NCI-H2227 (cell line): ENCODE measurements at regions not wholly inside any gene's neighbourhood (a gene's known extent, or its start where the extent isn't known, plus 50 kb on each side); places are given as distances from the start of the nearest gene placed in this dataset.
A peak's percentile ranks its signal among the peaks of the same experiment; 100 is the strongest.

ENCODE experiments used
- DNase-seq: peaks from one replicate; lab custom pipeline; 2025; ENCODE audit not compliant: unreplicated experiment; lab: John Stamatoyannopoulos, UW

DNA sequence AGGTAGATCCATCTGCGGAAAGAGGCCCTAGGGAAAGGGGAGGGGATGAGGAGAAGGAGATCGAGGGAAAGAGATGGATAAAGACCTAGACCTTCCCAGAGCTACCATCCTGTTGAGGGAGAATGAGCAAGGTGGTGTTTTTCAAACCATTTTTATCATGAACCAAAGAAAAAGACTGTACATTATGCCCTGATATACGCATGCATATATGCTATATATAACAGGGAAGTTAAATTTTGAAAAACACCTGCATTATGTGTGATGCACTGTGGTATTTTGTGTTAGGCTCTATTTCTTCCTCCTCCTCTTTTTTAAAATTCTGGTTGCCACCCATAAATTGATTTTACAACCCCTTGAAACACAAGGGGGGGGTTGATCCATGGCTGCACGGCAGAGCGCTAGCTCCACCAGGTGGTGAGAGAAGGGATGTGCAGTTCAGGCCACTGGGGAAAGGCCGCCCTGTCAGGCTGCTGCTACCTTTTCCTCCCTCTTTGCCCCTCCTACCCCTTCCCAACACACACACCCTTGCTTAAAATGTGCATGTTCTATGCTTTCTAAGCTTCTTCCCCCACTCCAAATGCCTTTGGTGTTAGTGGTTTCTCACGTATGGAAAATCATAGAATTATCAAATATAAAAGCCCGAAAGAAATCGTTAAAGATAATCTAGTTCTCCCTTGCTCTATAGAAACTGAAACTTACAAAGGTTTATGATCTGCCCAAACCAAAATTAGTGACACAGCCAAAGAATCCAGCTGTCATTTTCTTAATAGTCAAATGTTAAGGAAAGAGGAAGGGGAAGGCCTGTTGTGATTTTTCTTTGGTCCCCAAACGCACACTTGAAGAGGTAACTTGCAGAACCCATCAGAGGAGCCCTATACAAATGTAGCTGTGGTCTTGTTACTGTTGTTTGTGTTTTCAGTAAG is 262.0 kb upstream of the UMPS start:
- peak; percentile 72 for DNase-seq

DNA sequence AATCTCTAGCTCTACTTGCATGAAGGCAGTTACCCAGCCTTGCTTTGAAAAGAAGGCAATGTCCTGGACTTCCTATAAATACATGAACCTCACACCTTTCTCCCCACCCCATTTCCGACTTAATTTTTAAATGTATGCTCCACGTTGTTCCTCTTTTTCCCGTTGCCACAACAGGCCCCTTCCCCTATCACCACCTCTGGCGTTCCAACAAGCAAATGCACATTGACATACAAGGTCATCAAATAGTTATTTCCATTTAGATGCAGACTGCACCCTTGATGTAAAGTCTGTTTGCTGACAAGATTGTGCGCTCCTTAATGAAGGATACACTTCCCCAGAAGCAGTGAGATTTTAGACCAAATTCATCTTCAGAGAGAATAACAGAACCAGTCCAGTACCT is 260.7 kb upstream of the UMPS start:
- no peak for DNase-seq

DNA sequence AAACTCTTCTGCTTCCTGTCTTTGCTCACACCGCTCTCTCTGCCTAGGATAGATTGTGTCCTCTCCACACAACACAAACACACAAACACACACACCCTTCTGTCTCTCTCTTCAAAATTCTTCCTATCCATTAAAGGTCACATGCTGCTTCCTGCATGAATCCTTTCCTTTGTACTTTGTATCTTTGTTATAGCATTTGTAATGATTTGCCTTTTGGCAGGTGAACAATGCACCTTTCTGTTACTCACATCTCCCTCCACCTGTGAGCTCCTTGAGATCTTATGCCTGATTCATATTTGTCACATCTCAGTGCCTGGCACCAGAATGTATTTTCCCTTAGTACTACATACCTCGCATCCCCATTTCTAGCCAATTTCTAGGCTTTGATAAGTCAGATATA is 251.4 kb upstream of the UMPS start:
- no peak for DNase-seq

DNA sequence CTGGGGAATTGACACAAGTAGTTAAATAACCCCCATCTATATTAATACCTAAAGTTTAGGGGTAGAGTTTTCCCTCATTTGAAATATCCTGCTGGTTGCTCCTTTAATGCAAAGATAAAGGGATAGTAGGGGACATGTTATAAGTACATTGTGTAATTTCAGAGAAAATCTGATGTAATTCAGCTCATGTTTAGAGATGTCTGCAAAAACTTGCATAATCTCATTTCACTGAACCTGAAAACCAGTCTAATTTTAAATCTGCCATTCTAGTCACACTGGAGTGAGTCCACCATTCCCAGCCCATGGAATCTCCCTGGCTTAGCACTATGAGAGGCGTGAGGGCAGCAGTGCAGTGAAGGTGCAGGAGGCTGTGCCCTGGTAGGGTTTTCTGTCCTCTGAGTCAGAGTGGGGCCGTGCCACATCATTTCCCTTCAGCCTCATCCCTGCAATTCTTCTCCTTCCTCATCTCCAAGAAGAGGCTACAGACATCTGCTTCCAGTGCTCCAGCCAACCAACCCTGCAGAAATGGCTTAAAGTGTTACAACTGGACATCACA is 246.3 kb upstream of the UMPS start:
- DNase-seq: no peak

DNA sequence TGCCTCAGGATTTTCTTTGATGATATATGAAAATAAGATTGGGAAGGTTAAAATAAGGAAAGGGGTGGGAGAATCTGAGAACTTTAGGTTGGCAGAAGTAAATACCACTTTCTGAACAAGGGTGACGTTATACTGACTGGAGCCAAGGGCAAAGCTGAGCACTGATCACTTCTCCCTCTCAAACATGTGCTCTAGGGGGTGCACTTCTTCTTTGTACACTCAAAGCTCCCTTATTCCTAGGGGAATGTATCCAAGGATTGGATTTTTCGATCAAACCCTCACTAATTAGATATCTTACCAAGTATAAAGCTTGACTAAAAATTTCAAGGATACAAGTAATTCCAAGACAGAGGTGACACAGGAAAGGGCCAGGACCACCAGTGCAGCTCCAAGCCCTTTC is 243.9 kb upstream of the UMPS start:
- no peak for DNase-seq

DNA sequence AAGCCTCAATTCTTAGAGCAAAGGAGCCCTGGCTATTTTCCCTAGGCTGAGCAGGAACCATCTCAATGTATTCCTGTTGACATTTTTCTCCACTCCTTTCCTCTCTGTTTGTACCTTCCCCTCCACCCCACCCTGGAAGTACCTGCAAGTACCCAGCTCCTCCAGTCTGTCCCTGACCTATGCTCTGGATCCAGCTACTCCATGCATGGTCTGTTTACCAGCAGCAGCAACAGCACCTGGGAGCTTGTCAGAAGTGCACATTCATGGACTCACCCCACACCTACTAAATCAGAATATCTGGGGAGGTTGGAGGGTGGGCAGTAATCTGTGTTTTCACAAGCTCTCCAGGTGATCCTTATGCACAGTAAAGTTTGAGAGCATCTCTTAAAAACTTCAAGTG is 240.7 kb upstream of the UMPS start:
- no peak for DNase-seq

DNA sequence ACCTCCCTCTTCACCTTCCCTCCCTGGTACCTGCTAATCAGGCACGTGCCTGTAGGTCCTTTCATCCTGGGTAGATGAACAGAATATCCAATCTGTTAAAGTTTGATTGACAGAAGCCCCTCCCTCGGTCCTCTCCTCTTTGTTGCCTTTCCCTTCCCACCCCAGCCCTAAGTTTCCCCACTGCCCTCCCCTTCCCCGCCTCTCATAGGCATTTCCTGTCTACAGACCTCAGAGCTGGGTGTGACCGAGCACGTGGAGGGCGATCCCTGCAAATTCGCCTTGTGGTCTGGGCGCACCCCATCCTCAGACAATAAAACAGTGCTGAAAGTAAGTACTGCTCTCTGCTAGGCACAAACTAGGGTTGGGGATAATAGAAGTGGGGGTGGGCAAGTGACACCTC is 239.2 kb upstream of the UMPS start:
- no peak for DNase-seq

DNA sequence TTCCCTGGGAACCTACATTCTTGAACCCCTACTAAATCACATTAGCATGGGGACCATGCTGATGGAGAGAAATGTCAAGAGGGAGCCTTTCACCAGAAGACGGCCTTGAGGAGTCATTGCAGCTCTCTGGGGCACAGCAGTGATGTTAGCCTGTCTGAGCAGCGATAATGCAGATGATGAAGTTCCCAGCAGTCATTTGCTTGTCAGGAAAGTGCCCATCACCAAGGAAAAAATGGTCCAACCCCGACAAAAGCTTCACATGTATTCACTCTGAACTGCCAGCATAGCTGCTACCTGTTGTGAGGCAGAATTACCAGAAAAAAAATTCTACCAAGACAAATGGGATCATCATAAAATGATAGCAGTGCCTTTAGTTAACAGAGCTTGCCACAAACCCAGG is 238.4 kb upstream of the UMPS start:
- DNase-seq: no peak

DNA sequence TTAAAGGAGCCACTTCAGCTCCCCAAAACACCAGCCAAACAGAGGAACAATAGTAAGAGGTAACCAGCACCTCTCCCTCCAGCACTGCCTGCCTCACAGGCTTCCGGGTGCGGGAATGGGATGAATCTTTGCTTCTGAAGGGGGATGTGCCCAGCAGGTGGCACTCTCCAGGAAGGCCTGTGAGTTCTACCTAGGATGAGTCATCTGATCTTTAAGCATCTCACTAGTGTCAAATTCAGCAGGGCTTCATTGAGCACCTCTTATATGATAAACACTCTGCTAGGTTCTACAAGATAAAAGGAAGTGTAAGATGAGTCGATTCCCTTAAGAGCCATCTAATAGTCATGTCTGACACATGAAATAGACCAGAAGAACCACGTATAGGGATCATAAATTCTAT is 237.4 kb upstream of the UMPS start:
- DNase-seq: peak; percentile 1

DNA sequence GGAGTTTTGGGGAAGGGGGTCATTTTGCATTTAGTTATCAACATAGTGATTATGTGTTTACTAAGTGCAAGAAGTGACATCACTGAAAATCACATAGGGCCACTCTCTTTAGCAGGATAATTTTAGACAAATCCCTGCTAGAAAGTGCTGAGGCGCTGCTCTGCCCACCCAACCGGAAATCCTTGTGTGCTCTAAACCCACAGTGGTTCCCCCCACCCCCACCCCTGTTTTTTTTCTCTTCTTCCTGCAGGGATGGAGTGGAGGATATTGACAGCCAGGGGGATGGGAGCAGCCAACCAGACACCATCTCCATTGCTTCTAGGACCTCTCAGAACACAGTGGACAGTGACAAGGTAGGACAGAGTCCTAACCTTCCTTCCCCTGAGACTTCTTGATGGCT is 234.2 kb upstream of the UMPS start:
- DNase-seq: no peak

DNA sequence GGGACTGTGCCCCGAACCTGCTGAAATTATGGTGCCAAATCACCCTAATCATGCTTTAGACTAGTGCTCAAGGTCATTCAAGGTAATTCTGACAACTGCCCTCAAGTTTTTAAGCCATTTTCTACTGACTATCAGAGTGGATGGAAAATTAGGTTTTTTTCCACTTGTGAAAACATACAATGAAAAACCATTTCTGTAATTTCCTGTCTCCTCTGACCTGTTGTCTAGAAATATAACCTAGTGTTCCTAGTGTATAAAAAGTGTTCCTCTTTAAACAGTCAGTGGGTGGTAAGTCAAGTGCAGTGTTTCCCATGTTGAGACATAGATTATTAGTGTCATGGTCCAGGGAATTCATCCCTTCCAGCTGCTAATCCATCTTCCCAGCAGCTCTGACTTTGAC is 232.8 kb upstream of the UMPS start:
- no peak for DNase-seq

DNA sequence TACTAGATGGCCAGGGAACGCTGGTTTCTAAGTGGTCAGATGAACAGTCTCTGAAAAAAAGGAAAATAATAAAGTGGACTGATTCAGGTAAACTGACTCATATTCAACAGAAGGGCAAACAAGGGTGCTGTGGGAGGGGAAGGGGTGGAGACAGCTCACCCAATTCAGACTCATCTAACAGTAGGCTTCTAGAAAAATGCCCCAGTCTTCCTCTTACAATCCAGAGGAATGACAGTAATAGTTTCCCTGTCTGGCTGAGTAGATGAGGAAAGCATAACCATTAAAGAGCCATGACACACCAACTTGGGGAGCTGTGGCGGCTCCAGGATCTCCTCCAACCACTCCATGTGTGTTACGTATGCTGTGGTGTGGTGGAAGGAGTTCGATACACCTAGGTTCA is 231.4 kb upstream of the UMPS start:
- DNase-seq: no peak

DNA sequence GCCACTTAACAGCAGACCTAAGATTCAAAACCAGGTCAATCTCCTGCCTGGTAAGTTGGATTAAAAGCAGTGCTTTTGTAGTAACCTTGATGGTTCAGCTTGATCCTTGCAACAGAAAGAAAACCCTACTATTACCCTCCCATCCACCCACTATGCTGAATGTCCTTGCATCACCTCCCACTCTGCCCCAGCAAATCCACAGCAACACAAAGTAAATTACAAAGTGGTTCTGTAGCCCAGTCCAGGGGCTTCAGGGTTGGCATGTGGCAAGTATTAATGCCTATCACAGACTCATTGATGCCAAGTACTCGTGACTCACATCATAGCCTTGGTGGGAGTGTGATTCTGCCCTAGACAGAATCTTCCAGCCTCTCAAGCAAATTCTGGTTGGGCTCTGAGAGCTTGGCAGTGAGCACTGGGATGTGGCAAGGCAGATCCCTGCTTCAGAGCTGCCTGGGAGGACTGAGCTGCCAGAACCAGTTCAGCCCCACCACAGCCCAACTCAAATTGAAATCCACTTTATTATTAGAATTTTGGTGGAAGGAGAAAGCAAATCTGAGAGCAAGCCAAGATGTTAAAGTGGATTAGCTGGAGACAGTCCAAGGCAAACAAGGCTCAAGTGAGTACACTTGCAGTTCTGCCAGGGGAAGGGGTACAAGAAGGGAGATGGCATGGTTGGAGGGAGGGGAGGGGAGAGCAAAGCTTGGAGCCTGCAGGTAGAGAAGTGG is 225.8 kb upstream of the UMPS start:
- DNase-seq: no peak

DNA sequence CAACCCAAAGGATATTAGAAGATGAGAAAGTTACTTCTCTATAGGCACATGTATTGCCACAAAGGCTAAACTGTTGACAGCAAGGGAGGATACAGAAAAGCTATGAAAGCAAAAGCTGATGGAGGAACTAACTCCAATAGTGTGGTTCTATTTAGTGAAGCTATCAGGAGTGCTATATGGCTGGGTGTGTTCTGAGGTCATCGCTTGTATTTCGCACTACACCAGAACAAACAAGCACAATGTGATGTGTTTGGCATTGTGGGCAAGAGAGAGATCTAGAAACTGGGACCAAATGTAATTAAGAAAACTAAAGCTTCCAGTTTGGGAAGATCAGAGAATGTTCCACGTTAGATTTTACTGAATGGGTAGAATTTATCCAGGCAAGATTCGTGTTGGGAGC is 220.4 kb upstream of the UMPS start:
- no peak for DNase-seq

DNA sequence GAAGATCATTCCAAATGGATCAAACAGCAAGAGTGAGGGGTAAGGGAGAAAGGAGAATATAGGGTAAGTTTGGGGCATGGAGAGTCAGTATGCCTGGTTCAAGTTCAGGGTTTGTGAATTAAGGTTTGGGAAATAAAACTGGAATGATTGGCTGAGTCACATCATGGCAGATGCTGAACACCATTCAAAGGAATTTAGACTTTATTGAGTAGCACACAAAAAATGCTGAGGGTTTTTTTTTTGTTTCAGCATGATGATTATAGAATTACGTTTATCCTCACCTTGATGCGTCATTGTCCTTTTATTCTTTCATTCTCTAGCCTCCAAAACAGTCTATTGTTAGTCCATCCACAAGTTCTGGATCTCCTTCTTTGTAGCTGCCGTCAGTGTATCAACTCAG is 220.0 kb upstream of the UMPS start:
- no peak for DNase-seq

DNA sequence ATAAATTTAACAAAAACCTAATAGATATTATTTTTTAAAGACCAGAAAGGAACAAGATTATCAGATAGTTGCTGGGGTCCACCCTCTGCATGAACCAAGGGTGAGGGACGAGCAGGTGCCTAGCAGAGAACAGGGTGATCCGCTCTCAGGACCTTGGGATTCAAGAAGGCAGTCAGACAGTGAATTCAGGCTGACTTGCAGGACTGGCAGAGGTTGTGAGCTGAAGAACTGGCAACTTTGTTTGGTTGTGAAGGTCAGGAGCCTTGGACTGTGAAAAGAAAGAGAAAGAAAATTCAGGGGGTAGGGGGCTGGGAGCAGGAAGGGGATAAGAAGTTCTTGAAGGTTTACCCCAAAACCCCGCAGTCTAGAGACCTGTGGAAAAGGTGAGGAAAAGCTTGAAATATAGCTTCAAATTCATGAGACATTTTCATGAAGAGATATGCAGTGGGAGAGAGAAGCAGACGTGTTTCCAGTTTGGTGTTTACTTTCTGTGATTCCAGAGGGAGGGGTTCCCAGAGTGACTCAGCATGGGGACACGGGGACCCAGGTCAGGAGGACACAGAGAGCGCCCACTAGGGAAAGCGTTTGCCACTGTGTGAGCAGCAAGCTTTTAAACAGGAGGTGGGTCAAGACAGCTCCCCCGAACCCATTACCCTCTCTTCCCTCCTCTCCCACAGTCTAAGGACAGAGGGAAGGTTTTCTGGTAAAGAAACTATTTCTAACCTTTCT is 217.2 kb upstream of the UMPS start:
- DNase-seq: no peak

DNA sequence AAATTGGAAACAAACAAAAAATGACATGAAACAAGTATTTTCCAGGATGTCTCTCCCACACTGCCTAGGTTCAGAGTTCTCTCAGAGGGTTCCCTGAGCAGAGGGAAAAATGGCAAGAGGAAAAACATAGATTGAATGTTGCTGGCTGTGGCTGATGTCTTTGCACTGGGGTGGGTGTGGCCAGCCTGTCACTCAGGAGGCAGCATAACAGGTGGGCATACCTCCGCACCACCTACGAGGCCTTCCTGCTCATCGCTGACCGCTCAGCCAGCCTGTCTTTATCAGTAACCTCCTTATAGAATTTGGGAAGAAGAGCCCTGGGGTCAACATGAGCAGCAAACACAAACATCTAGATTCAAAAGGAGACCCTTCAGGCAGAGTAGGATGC is 216.6 kb upstream of the UMPS start:
- DNase-seq: no peak

DNA sequence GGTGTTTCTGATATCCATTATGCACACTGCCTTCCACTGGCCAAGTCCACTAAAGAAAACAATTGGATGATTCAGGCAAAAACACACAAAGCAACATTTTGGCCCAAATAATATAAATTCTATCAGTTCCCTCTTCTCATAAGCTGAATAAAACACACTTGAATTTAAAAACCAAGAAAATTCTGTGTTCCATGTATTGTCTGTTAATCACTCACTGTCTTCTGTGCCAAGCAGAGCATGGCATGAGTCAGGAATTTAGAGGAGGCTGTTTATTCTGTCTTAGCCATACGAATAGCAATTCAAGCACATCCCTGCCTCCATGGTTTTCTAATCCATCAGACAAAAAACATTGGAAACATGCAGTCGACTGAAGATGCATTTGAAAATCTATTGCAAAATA is 215.6 kb upstream of the UMPS start:
- no peak for DNase-seq

DNA sequence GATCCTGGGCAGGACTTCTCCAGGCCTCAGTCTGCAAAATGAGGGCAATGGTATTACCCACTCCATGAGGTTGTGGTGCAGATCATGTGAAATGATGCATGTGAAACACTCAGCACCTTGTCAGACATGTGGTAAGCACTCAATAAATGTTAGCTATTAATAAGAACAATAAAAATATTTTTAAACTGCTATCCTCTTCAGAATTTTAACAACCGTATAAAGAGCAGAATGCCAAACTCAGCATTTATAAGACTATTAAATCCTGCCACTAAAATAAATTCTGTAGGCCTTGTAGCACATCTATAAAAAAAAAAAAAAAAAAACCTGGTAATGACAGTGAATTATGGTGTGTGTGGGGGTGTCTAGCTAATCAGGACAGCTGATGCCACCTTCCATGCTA is 213.9 kb upstream of the UMPS start:
- no peak for DNase-seq

DNA sequence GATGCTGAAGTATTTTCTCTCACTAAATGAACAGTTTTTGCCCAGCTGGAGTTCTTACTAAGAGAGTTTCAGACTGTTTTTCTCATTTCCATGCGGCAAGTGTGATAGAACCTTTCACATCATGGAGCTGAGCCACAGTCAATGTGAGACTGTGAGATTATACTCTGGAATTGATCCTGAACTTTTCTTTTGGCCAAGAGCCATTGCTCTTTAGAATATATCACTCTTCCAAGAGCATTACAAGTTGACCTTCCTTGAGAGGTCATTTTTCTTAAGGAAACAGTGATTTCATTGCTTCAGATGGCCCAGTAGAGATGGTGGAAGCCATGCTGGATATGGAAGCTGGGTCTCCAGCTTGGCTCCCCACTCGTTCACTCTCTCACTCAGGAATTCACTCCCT is 212.9 kb upstream of the UMPS start:
- DNase-seq: no peak

DNA sequence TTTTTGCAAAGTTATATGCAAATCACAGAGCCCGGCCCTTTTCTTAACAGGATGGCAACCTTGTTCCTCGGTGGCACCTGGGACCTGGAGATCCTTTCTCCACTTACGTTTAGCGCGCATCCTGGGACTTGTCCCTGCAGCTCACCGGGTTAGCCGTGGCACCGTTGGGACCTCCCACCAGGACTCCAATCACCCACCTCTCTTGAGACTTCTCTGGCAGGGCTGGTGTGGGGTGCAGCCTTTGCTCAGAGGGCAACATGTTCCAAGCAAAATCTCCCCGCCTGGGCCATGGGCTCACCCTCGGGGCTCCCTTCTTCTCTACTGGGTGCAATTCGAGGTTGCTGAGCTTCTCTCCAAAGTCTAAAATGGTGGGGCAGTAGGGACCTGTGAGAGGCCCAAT is 211.9 kb upstream of the UMPS start:
- no peak for DNase-seq
